ENCODE measurements at regions not wholly inside any gene's neighbourhood (a gene's known extent, or its start where the extent isn't known, plus 50 kb on each side); places are given as distances from the start of the nearest gene placed in this dataset.
"Not testable (repeated sequence)": the region's sequence is repeated elsewhere in the genome, so short reads cannot be mapped to it uniquely, and the experiment has no call there.

DNA sequence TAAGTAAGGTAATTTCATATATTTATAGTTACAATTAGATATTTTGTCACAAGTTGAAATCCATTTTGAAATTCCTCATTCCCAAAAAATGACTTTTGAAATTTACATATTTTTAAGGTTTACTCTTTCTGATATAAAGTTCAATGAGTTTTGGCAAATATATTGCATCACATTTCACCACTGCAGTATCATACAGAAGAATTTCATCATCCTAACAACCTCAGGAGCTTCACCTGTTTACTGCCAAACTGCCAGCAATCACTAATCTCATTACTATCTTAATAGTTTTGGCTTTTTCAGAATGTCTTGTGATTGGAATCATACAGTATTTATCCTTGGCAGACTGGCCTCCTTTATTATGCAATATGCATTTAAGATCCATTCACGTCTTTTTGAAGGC is 1578.9 kb downstream of the REEP3 start:
- Histone ChIP-seq H3K36me3 (ENCODE audit: insufficient read depth, low read length) (no peaks in the 10 kb centered on the region), H3K4me1 (ENCODE audit: insufficient read depth, low read length, severe bottlenecking) (no peaks in the 10 kb centered on the region), H3K9ac (ENCODE audit: low read length) (no peak overlapping the region), H3K4me3 (ENCODE audit: low read depth, low read length, poor library complexity, severe bottlenecking) (no peak overlapping the region), H2AFZ (ENCODE audit: low read length) (no peak overlapping the region), H3K27ac (ENCODE audit: low read depth, low read length, poor library complexity, severe bottlenecking) (no peak overlapping the region), H4K20me1 (ENCODE audit: insufficient read depth, low read length) (no peaks in the 10 kb centered on the region), H3K79me2 (ENCODE audit: insufficient read depth, low read length) (no peaks in the 10 kb centered on the region), H3K27me3 (ENCODE audit: insufficient read depth, low read length) (no peaks in the 10 kb centered on the region), H3K9me3 (ENCODE audit: low read length) (no peaks in the 10 kb centered on the region), H3F3A (ENCODE audit: insufficient read depth, low read length) (no peaks in the 10 kb centered on the region), H3K4me2 (ENCODE audit: low read length) (no peak overlapping the region), H3K9me2 (ENCODE audit: low read depth, low read length) (no peaks in the 10 kb centered on the region)
- TF ChIP-seq, protein P1, sequence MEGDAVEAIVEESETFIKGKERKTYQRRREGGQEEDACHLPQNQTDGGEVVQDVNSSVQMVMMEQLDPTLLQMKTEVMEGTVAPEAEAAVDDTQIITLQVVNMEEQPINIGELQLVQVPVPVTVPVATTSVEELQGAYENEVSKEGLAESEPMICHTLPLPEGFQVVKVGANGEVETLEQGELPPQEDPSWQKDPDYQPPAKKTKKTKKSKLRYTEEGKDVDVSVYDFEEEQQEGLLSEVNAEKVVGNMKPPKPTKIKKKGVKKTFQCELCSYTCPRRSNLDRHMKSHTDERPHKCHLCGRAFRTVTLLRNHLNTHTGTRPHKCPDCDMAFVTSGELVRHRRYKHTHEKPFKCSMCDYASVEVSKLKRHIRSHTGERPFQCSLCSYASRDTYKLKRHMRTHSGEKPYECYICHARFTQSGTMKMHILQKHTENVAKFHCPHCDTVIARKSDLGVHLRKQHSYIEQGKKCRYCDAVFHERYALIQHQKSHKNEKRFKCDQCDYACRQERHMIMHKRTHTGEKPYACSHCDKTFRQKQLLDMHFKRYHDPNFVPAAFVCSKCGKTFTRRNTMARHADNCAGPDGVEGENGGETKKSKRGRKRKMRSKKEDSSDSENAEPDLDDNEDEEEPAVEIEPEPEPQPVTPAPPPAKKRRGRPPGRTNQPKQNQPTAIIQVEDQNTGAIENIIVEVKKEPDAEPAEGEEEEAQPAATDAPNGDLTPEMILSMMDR (IDR thresholded peaks at IDR 0.05; ENCODE audit: low read length) = no peak
- TF ChIP-seq EZH2 (IDR thresholded peaks at IDR 0.05; ENCODE audit: borderline replicate concordance, low read length) = no peak

DNA sequence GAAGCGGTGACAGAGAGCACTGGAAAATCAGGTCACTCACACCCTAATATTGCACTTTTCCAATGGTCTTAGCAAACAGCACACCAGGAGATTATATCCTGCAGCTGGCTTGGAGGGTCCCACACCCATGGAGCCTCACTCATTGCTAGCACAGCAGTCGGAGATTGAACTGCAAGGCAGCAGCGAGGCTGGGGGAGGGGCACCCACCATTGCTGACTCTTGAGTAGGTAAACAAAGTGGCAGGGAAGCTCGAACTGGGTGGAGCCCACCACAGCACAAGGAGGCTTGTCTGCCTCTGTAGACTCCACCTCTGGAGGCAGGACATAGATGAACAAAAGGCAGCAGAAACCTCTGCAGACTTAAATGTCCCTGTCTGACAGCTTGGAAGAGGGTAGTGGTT is 1579.7 kb downstream of the REEP3 start:
- H3K36me3 ChIP-seq (ENCODE audit: insufficient read depth, low read length); H3K9ac ChIP-seq (ENCODE audit: low read length); H3K79me2 ChIP-seq (ENCODE audit: insufficient read depth, low read length); H4K20me1 ChIP-seq (ENCODE audit: insufficient read depth, low read length); H3K4me1 ChIP-seq (ENCODE audit: insufficient read depth, low read length, severe bottlenecking); H3K9me2 ChIP-seq (ENCODE audit: low read depth, low read length); H3K4me2 ChIP-seq (ENCODE audit: low read length); H3K4me3 ChIP-seq (ENCODE audit: low read depth, low read length, poor library complexity, severe bottlenecking); H2AFZ ChIP-seq (ENCODE audit: low read length); H3K27me3 ChIP-seq (ENCODE audit: insufficient read depth, low read length); H3K27ac ChIP-seq (ENCODE audit: low read depth, low read length, poor library complexity, severe bottlenecking); H3K9me3 ChIP-seq (ENCODE audit: low read length); H3F3A ChIP-seq (ENCODE audit: insufficient read depth, low read length): not testable (repeated sequence)

DNA sequence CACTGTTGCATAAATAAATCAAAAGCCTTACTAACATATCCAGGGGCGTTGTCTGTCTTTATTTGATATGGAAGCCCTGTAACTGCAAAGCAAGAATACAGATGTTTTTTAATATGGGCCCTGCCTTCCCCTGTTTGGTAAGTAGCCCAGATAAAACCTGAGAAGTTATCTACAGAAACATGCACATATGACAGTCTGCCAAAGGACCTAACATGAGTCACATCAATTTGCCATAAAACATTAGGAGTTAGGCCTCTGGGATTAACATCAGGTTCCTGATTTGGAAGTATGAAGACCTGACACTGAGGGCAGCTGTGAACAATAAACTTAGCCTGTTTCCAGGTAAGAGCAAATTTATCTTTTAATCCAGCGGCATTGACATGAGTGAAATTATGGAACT is 1588.8 kb downstream of the REEP3 start:
- no peaks in the 10 kb centered on the region for H3K9me2 ChIP-seq (ENCODE audit: low read depth, low read length)
- H3K4me1 ChIP-seq (ENCODE audit: insufficient read depth, low read length, severe bottlenecking) = no peaks in the 10 kb centered on the region
- no peaks in the 10 kb centered on the region for H3F3A ChIP-seq (ENCODE audit: insufficient read depth, low read length)
- H3K4me2 ChIP-seq (ENCODE audit: low read length) = no peak overlapping the region
- no peaks in the 10 kb centered on the region for H3K9me3 ChIP-seq (ENCODE audit: low read length)
- no peaks in the 10 kb centered on the region for H3K36me3 ChIP-seq (ENCODE audit: insufficient read depth, low read length)
- no peaks in the 10 kb centered on the region for H3K79me2 ChIP-seq (ENCODE audit: insufficient read depth, low read length)
- H3K27me3 ChIP-seq (ENCODE audit: insufficient read depth, low read length) = no peaks in the 10 kb centered on the region
- H4K20me1 ChIP-seq (ENCODE audit: insufficient read depth, low read length) = no peaks in the 10 kb centered on the region
- no peak overlapping the region for H2AFZ ChIP-seq (ENCODE audit: low read length)
- H3K9ac ChIP-seq (ENCODE audit: low read length) = no peak overlapping the region
- TF ChIP-seq EZH2 (IDR thresholded peaks at IDR 0.05; ENCODE audit: borderline replicate concordance, low read length) = no peak
- TF ChIP-seq, protein P1 (IDR thresholded peaks at IDR 0.05; ENCODE audit: low read length) = no peak
- no peak overlapping the region for H3K27ac ChIP-seq (ENCODE audit: low read depth, low read length, poor library complexity, severe bottlenecking)
- H3K4me3 ChIP-seq (ENCODE audit: low read depth, low read length, poor library complexity, severe bottlenecking) = no peak overlapping the region

DNA sequence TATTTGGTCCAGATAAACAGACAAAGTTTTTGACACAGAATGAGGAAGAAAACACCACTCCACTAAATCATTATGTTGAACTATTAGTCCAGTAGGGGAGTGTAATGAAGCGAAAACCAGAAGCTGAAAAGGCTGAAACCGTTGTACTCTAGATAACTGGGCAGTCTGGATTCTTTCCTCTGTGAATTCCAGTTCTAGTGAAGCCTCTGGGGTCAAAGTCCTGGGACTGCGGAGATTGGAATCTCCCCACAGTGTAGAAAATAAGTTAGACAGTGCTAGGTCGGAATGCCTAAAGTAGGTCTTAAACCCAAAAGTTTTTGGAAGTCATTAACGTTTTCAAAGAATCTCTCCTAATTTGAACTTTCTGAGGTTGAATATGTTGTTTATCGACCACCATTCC is 1589.9 kb downstream of the REEP3 start:
- not testable (repeated sequence) for H3K9ac ChIP-seq (ENCODE audit: low read length); H3K27me3 ChIP-seq (ENCODE audit: insufficient read depth, low read length); H3K79me2 ChIP-seq (ENCODE audit: insufficient read depth, low read length); H3K27ac ChIP-seq (ENCODE audit: low read depth, low read length, poor library complexity, severe bottlenecking); H3K36me3 ChIP-seq (ENCODE audit: insufficient read depth, low read length); H3K9me3 ChIP-seq (ENCODE audit: low read length); H2AFZ ChIP-seq (ENCODE audit: low read length); H4K20me1 ChIP-seq (ENCODE audit: insufficient read depth, low read length); H3K9me2 ChIP-seq (ENCODE audit: low read depth, low read length); H3K4me1 ChIP-seq (ENCODE audit: insufficient read depth, low read length, severe bottlenecking); H3K4me2 ChIP-seq (ENCODE audit: low read length); H3K4me3 ChIP-seq (ENCODE audit: low read depth, low read length, poor library complexity, severe bottlenecking); H3F3A ChIP-seq (ENCODE audit: insufficient read depth, low read length)
